HepG2 (cell line): ENCODE measurements at regions not wholly inside any gene's neighbourhood (a gene's known extent, or its start where the extent isn't known, plus 50 kb on each side); places are given as distances from the start of the nearest gene placed in this dataset.

Experiments used
- ATAC-seq: fragments of 200-7000 bp; cut with Tn5 transposase; 3 replicates; pipeline ENCODE4 v1.9.1; 2020; ENCODE audit warnings: mild to moderate bottlenecking, moderate library complexity
- BruUV-seq: library from RNA; stranded (reverse); fragments of 400-500 nt; replicated peaks from 2 replicates; lab custom pipeline; 2021; lab: Mats Ljungman, UMichigan
- CTCF ChIA-PET: fragments of 300-600 bp; formaldehyde crosslinking; extraction: SDS; loops from one replicate; lab custom pipeline; 2021; ENCODE audit warnings: low total read pairs, inconsistent platforms, low intra/inter-chr PET ratio; lab: Yijun Ruan, JAX
- POLR2A ChIA-PET: fragments of 350-600 bp; sonication (Branson Sonifier 250); formaldehyde crosslinking; loops from one replicate; lab custom pipeline; 2020; ENCODE audit warnings: antibody characterized with exemption, inconsistent platforms; lab: Yijun Ruan, JAX
- DNase-seq: peaks from one replicate; pipeline ENCODE4 v3.0.0-alpha.2; 2015; ENCODE audit warnings: low spot score
- FAIRE-seq: peaks from 3 replicates; lab custom pipeline; 2011; peaks lifted over from hg19 to GRCh38; lab: Jason Lieb, UNC
- H2AFZ ChIP-seq: one replicate; pipeline ENCODE4 v1.6.1; 2011; ENCODE audit warnings: low read length, inconsistent platforms
- H3K27ac ChIP-seq: fragments of 300-600 bp; 3 replicates; pipeline ENCODE4 v1.8.0; 2011; ENCODE audit warnings: mixed run types, mild to moderate bottlenecking, mixed read lengths, low read length, inconsistent platforms; ENCODE audit not compliant: insufficient read depth; ENCODE audit errors: extremely low read length
- H3K27me3 ChIP-seq, 2 experiments: fragments of 200-600 bp in 1 of 2; 2 replicates in 1 of 2; 3 replicates in 1 of 2; pipeline versions ENCODE4 v1.6.0 to v1.8.0; 2011; ENCODE audit warnings: low read length in 2 of 2, mild to moderate bottlenecking in 2 of 2, moderate library complexity in 2 of 2, inconsistent platforms in 1 of 2; ENCODE audit not compliant: insufficient read depth in 2 of 2, control insufficient read depth in 1 of 2
- H3K36me3 ChIP-seq, 2 experiments: fragments of 200-600 bp in 1 of 2; replicated peaks in 1 of 2; 2 replicates in 1 of 2; 3 replicates in 1 of 2; pipeline versions ENCODE4 v1.5.1 to v1.8.0; 2011; ENCODE audit warnings: low read length in 2 of 2, inconsistent platforms in 1 of 2; ENCODE audit not compliant: insufficient read depth in 2 of 2, control insufficient read depth in 1 of 2
- H3K4me1 ChIP-seq: 2 replicates; pipeline ENCODE4 v1.5.1; 2012; ENCODE audit warnings: low read length, inconsistent platforms; ENCODE audit not compliant: insufficient read depth
- H3K4me2 ChIP-seq: 2 replicates; pipeline ENCODE4 v1.6.0; 2011; ENCODE audit warnings: low read depth, low read length, inconsistent platforms
- H3K4me3 ChIP-seq, 3 experiments: fragments of 200-600 bp in 1 of 3; sonication (generic), shearing (Covaris generic) in 1 of 3; replicated peaks in 1 of 3; 2 replicates each; pipeline ENCODE4 v1.5.1; 2011 to 2016; ENCODE audit warnings: low read length in 3 of 3, inconsistent platforms in 2 of 3, low read depth in 2 of 3, mild to moderate bottlenecking in 2 of 3, control low read depth in 1 of 3, mixed read lengths in 1 of 3; ENCODE audit not compliant: insufficient read depth in 1 of 3
- H3K79me2 ChIP-seq: one replicate; pipeline ENCODE4 v1.6.1; 2011; ENCODE audit warnings: low read length, inconsistent platforms; ENCODE audit not compliant: insufficient read depth
- H3K9ac ChIP-seq: 2 replicates; pipeline ENCODE4 v1.6.0; 2011; ENCODE audit warnings: mild to moderate bottlenecking, low read depth, low read length, inconsistent platforms; ENCODE audit not compliant: insufficient read depth
- H3K9me3 ChIP-seq: 2 replicates; pipeline ENCODE4 v1.5.1; 2012; ENCODE audit warnings: mild to moderate bottlenecking, low read length
- H4K20me1 ChIP-seq: 2 replicates; pipeline ENCODE4 v1.6.0; 2011; ENCODE audit warnings: inconsistent platforms, mild to moderate bottlenecking, low read length, moderate library complexity; ENCODE audit not compliant: insufficient read depth
- ETV6 ChIP-seq: sonication (generic); formaldehyde crosslinking; conservative IDR thresholded peaks from 2 replicates; pipeline ENCODE4 v1.4.0; 2020; ENCODE audit warnings: missing genetic modification reagents
- KDM4B ChIP-seq: sonication (generic); formaldehyde crosslinking; IDR thresholded peaks from 2 replicates; pipeline ENCODE4 v1.4.0; 2020; ENCODE audit warnings: missing genetic modification reagents
- KMT2A ChIP-seq: sonication (generic); formaldehyde crosslinking; IDR thresholded peaks from 2 replicates; pipeline ENCODE4 v1.4.0; 2020; ENCODE audit warnings: missing genetic modification reagents
- SNAPC2 ChIP-seq: sonication (generic); formaldehyde crosslinking; IDR thresholded peaks from 2 replicates; pipeline ENCODE4 v1.8.1; 2022; ENCODE audit warnings: mild to moderate bottlenecking, missing genetic modification reagents
- SOX5 ChIP-seq: IDR thresholded peaks from 2 replicates; pipeline ENCODE4 v1.6.1; 2016; ENCODE audit warnings: borderline replicate concordance
- XBP1 ChIP-seq: sonication (generic); formaldehyde crosslinking; IDR thresholded peaks from 2 replicates; pipeline ENCODE4 v1.5.0; 2020; ENCODE audit warnings: missing genetic modification reagents
- ZNF564 ChIP-seq: sonication (generic); formaldehyde crosslinking; IDR thresholded peaks from 2 replicates; pipeline ENCODE4 v1.8.1; 2023; ENCODE audit warnings: mild to moderate bottlenecking, missing genetic modification reagents
- ZNF768 ChIP-seq: sonication (generic); formaldehyde crosslinking; IDR thresholded peaks from 2 replicates; pipeline ENCODE4 v1.4.0; 2020; ENCODE audit warnings: missing genetic modification reagents
- ZNF792 ChIP-seq: IDR thresholded peaks from 2 replicates; pipeline ENCODE4 v1.6.1; 2016
- in situ Hi-C: cut with HindIII; loops from 2 replicates; pipeline ENCODE4 v1.10.0; 2017; ENCODE audit warnings: low pct_unique_long_range_greater_than_20kb; ENCODE audit not compliant: extremely low pct_ligation_motif_present
- intact Hi-C: fragments of 100-400 bp; cut with micrococcal nuclease; formaldehyde crosslinking; loops from one replicate; pipeline ENCODE4 v1.10.0; 2022; ENCODE audit not compliant: unreplicated experiment
- TF ChIP-seq, protein P1 (sequence below): sonication (generic); formaldehyde crosslinking; IDR thresholded peaks from 2 replicates; pipeline ENCODE4 v1.5.0; 2020; ENCODE audit warnings: mild to moderate bottlenecking, missing genetic modification reagents

DNA sequence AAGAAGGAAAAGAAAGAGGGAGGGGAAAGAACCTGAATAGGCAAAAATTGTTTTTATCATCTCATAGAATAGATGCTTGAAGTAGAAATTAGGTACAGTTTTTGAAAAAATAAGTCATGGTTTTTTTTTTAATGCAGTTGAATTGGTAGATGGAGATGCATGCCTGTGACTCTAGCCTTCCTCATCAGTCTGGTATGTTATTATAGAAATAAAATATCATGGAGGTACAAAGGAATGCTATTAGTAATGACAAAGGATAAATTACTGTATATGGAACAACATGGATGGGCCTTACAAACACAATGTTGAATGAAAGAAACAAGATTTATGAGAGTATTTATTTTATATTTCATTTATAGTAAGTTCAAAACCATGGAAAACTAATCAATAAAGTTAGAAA is 162.4 kb upstream of the GALNT15 start:
- intact Hi-C loops: no loop called here
- no peak for DNase-seq
- TF ChIP-seq KMT2A (no peak), KDM4B (CRISPR knock-in tag) (no peak), SNAPC2 (CRISPR knock-in tag) (no peak), ETV6 (CRISPR knock-in tag) (no peak), ZNF564 (CRISPR knock-in tag) (no peak), ZNF768 (no peak), XBP1 (CRISPR knock-in tag) (no peak), ZNF792 (no peak), SOX5 (CRISPR knock-in tag) (no peak)
- TF ChIP-seq, protein P1, sequence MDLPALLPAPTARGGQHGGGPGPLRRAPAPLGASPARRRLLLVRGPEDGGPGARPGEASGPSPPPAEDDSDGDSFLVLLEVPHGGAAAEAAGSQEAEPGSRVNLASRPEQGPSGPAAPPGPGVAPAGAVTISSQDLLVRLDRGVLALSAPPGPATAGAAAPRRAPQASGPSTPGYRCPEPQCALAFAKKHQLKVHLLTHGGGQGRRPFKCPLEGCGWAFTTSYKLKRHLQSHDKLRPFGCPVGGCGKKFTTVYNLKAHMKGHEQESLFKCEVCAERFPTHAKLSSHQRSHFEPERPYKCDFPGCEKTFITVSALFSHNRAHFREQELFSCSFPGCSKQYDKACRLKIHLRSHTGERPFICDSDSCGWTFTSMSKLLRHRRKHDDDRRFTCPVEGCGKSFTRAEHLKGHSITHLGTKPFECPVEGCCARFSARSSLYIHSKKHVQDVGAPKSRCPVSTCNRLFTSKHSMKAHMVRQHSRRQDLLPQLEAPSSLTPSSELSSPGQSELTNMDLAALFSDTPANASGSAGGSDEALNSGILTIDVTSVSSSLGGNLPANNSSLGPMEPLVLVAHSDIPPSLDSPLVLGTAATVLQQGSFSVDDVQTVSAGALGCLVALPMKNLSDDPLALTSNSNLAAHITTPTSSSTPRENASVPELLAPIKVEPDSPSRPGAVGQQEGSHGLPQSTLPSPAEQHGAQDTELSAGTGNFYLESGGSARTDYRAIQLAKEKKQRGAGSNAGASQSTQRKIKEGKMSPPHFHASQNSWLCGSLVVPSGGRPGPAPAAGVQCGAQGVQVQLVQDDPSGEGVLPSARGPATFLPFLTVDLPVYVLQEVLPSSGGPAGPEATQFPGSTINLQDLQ (CRISPR knock-in tag): no peak
- Histone ChIP-seq H2AFZ (no peak overlapping the region), H3K4me3 (no peak overlapping the region), H3K9me3 (no peaks in the 10 kb centered on the region), H3K9ac (no peak overlapping the region), H3K4me1 (no peaks in the 10 kb centered on the region), H3K36me3 (no peaks in the 10 kb centered on the region), H3K79me2 (no peaks in the 10 kb centered on the region), H4K20me1 (no peaks in the 10 kb centered on the region), H3K4me2 (no peak overlapping the region), H3K27ac (no peak overlapping the region), H3K27me3 (no peaks in the 10 kb centered on the region; a peak in 1 of 5 replicates)
- CTCF ChIA-PET: no interaction called here
- no TSS peak for BruUV-seq
- ATAC-seq: no peak
- FAIRE-seq: no peak
- in situ Hi-C loops: no loop called here
- POLR2A ChIA-PET: no interaction called here
